ENCODE measurements at regions not wholly inside any gene's neighbourhood (a gene's known extent, or its start where the extent isn't known, plus 50 kb on each side); places are given as distances from the start of the nearest gene placed in this dataset.

DNA sequence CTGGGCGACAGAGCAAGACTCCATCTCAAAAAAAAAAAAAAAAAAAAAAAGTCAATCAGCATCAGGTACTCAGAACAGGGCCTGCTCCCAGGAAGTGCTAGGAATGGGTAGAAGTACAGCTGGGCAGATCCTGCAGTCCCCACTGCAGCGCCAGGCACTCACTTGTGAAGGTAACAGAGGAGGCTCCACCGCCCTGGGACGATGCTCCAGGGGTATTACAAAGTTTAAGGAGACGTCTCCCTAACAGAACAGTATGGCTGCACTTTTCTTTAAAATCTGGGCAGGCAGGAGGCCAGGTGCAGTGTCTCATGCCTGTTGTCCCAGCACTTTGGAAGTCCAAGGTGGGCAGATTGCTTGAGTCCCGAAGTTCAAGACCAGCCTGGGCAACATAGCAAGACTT is 1449.0 kb downstream of the BRD1 start:
- Histone ChIP-seq H3K9me3 (no peaks in the 10 kb centered on the region), H3K27me3 (peaks cover 0 to 13% (median 0%) of the 10 kb centered on the region in 3 donors), H3K4me1 (no peaks in the 10 kb centered on the region), H3K4me3 (no peak overlapping the region), H3K27ac (no peak overlapping the region), H3K36me3 (no peaks in the 10 kb centered on the region)
- TF ChIP-seq POLR2A (IDR thresholded peaks at IDR 0.05) (no peak), CTCF (IDR thresholded peaks at IDR 0.05) (no peak), EP300 (IDR thresholded peaks at IDR 0.05) (no peak), POLR2AphosphoS5 (IDR thresholded peaks at IDR 0.05) (no peak)
- WGBS, 2 donors: 84 to 93% methylated on average over 6 of the region's 6 CpGs
- peak; percentile 41 for DNase-seq
- intact Hi-C loops (cut with DNase I): no loop called here

GRCh38 chr22:48376936-48377712 is 1450.5 kb downstream of the BRD1 start:
- Histone ChIP-seq H3K27ac (no peak overlapping the region), H3K4me3 (no peak overlapping the region), H3K36me3 (no peaks in the 10 kb centered on the region), H3K27me3 (peaks cover 0 to 13% (median 0%) of the 10 kb centered on the region in 3 donors), H3K9me3 (no peaks in the 10 kb centered on the region), H3K4me1 (no peaks in the 10 kb centered on the region)
- WGBS, 2 donors: 84 to 88% methylated on average over 8 of the region's 8 CpGs
- DNase-seq: peak; percentile 27
- intact Hi-C loops (cut with DNase I): no loop called here
- no peak for TF ChIP-seq POLR2A (IDR thresholded peaks at IDR 0.05)
- no peak for TF ChIP-seq EP300 (IDR thresholded peaks at IDR 0.05)
- TF ChIP-seq CTCF (IDR thresholded peaks at IDR 0.05): no peak
- TF ChIP-seq POLR2AphosphoS5 (IDR thresholded peaks at IDR 0.05): no peak

GRCh38 chr22:48376428-48376827 is 1451.2 kb downstream of the BRD1 start:
- DNase-seq: no peak
- H3K4me3 ChIP-seq: no peak overlapping the region
- H3K27ac ChIP-seq: no peak overlapping the region
- no peaks in the 10 kb centered on the region for H3K4me1 ChIP-seq
- TF ChIP-seq EP300 (IDR thresholded peaks at IDR 0.05) (no peak), CTCF (IDR thresholded peaks at IDR 0.05) (no peak), POLR2A (IDR thresholded peaks at IDR 0.05) (no peak), POLR2AphosphoS5 (IDR thresholded peaks at IDR 0.05) (no peak)
- no peaks in the 10 kb centered on the region for H3K9me3 ChIP-seq
- intact Hi-C loops (cut with DNase I): no loop called here
- no peaks in the 10 kb centered on the region for H3K36me3 ChIP-seq
- H3K27me3 ChIP-seq: peaks cover 0 to 13% (median 0%) of the 10 kb centered on the region in 3 donors
- 38 to 67% methylated on average over 8 of the region's 8 CpGs for WGBS, 2 donors

DNA sequence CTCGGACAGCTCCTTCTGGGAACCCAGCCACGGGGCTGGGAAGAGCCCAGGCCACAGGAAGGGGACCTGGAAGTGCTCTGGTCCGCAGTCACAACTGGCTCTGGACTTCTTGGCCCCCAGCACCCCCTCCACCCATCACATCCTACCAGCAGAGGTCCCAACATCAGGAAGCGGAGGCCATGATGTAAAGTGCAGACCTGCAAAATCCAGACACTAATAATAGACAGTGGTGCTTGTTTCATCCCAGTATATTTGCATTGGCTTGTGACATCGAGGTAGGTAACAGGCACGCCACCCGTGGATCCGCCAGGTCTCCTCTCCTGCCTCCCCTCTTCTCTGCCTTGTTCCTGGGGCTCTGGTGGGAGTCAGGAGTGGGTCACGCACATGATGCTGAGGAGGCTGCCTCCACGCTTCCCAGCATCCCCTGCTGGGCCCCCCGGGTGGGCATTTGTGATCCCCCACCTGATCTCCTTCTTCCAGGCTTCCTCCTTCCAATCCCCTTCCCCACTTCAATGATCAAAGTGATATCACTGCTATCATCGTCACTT is 1454.0 kb downstream of the BRD1 start:
- H3K27me3 ChIP-seq: peaks cover 0 to 6% (median 0%) of the 10 kb centered on the region in 3 donors
- no peaks in the 10 kb centered on the region for H3K9me3 ChIP-seq
- H3K4me1 ChIP-seq: peaks cover 0 to 11% (median 9%) of the 10 kb centered on the region in 4 donors
- no peaks in the 10 kb centered on the region for H3K36me3 ChIP-seq
- no peak overlapping the region for H3K4me3 ChIP-seq
- DNase-seq: peak; percentile 40
- no peak overlapping the region for H3K27ac ChIP-seq
- TF ChIP-seq POLR2AphosphoS5 (IDR thresholded peaks at IDR 0.05) (no peak), EP300 (IDR thresholded peaks at IDR 0.05) (no peak), POLR2A (IDR thresholded peaks at IDR 0.05) (no peak), CTCF (IDR thresholded peaks at IDR 0.05) (no peak)
- intact Hi-C loops (cut with DNase I): no loop called here
- 83 to 87% methylated on average over 12 of the region's 12 CpGs for WGBS, 2 donors
